ENCODE measurements at regions not wholly inside any gene's neighbourhood (a gene's known extent, or its start where the extent isn't known, plus 50 kb on each side); places are given as distances from the start of the nearest gene placed in this dataset.

- FAIRE-seq: no peak
- Histone ChIP-seq H3K9ac (ENCODE audit: low read length) (no peak overlapping the region), H3K9me3 (ENCODE audit: insufficient read depth, low read depth, low read length) (no peaks in the 10 kb centered on the region), H3K27ac (ENCODE audit: low read depth, low read length) (no peak overlapping the region), H3K4me2 (ENCODE audit: low read length) (no peak overlapping the region), H2AFZ (ENCODE audit: low read depth, low read length) (no peak overlapping the region), H3K79me2 (ENCODE audit: insufficient read depth, low read length) (no peaks in the 10 kb centered on the region), H3K27me3 (ENCODE audit: insufficient read depth, low read length) (no peaks in the 10 kb centered on the region), H3K4me3 (ENCODE audit: insufficient read depth, low read depth, low read length) (no peak overlapping the region), H4K20me1 (ENCODE audit: insufficient read depth, low read length) (no peaks in the 10 kb centered on the region), H3K4me1 (ENCODE audit: insufficient read depth, low read length) (no peaks in the 10 kb centered on the region), H3K36me3 (ENCODE audit: insufficient read depth, low read length) (no peaks in the 10 kb centered on the region)
- Mint-ChIP-seq H3K36me3 (ENCODE audit: low read depth, unreplicated experiment) (no peaks in the 10 kb centered on the region), H3K4me1 (ENCODE audit: low read depth, unreplicated experiment) (no peaks in the 10 kb centered on the region), H3K9me3 (ENCODE audit: unreplicated experiment) (peaks cover 3% of the 10 kb centered on the region), H3K27me3 (ENCODE audit: low read depth, unreplicated experiment) (peaks cover 17% of the 10 kb centered on the region), H3K4me3 (ENCODE audit: unreplicated experiment) (no peak overlapping the region), H3K27ac (ENCODE audit: unreplicated experiment) (no peak overlapping the region)
- TF ChIP-seq EZH2 (IDR thresholded peaks at IDR 0.05; ENCODE audit: insufficient read depth, low read length): no peak
- no peak for TF ChIP-seq CTCF (IDR thresholded peaks at IDR 0.05; ENCODE audit: insufficient read depth, low read depth, low read length)
- no peak for DNase-seq (ENCODE audit: low read depth)
Observed at GRCh38 chr1:213666922-213667321, 320.9 kb upstream of the PROX1 start.

- no peaks in the 10 kb centered on the region for H3K4me1 Mint-ChIP-seq (ENCODE audit: low read depth, unreplicated experiment)
- DNase-seq (ENCODE audit: low read depth): no peak
- H3K9me3 Mint-ChIP-seq (ENCODE audit: unreplicated experiment): peaks cover 3% of the 10 kb centered on the region
- peaks cover 15% of the 10 kb centered on the region for H3K27me3 Mint-ChIP-seq (ENCODE audit: low read depth, unreplicated experiment)
- H3K36me3 Mint-ChIP-seq (ENCODE audit: low read depth, unreplicated experiment): no peaks in the 10 kb centered on the region
- Histone ChIP-seq H3K27ac (ENCODE audit: low read depth, low read length) (no peak overlapping the region), H3K4me3 (ENCODE audit: insufficient read depth, low read depth, low read length) (no peak overlapping the region), H3K79me2 (ENCODE audit: insufficient read depth, low read length) (no peaks in the 10 kb centered on the region), H3K9ac (ENCODE audit: low read length) (no peak overlapping the region), H3K9me3 (ENCODE audit: insufficient read depth, low read depth, low read length) (no peaks in the 10 kb centered on the region), H3K36me3 (ENCODE audit: insufficient read depth, low read length) (no peaks in the 10 kb centered on the region), H2AFZ (ENCODE audit: low read depth, low read length) (no peak overlapping the region), H3K27me3 (ENCODE audit: insufficient read depth, low read length) (no peaks in the 10 kb centered on the region), H3K4me2 (ENCODE audit: low read length) (no peak overlapping the region), H4K20me1 (ENCODE audit: insufficient read depth, low read length) (no peaks in the 10 kb centered on the region), H3K4me1 (ENCODE audit: insufficient read depth, low read length) (no peaks in the 10 kb centered on the region)
- H3K4me3 Mint-ChIP-seq (ENCODE audit: unreplicated experiment): no peak overlapping the region
- no peak for FAIRE-seq
- TF ChIP-seq EZH2 (IDR thresholded peaks at IDR 0.05; ENCODE audit: insufficient read depth, low read length) (no peak), CTCF (IDR thresholded peaks at IDR 0.05; ENCODE audit: insufficient read depth, low read depth, low read length) (no peak)
- H3K27ac Mint-ChIP-seq (ENCODE audit: unreplicated experiment): no peak overlapping the region
Observed at GRCh38 chr1:213669512-213669911, 318.3 kb upstream of the PROX1 start.

GRCh38 chr1:213669964-213670691 is 317.6 kb upstream of the PROX1 start:
- Histone ChIP-seq H3K9me3 (ENCODE audit: insufficient read depth, low read depth, low read length) (no peaks in the 10 kb centered on the region), H3K27ac (ENCODE audit: low read depth, low read length) (no peak overlapping the region), H3K9ac (ENCODE audit: low read length) (no peak overlapping the region), H3K4me3 (ENCODE audit: insufficient read depth, low read depth, low read length) (no peak overlapping the region), H3K4me1 (ENCODE audit: insufficient read depth, low read length) (no peaks in the 10 kb centered on the region), H3K36me3 (ENCODE audit: insufficient read depth, low read length) (no peaks in the 10 kb centered on the region), H2AFZ (ENCODE audit: low read depth, low read length) (no peak overlapping the region), H4K20me1 (ENCODE audit: insufficient read depth, low read length) (no peaks in the 10 kb centered on the region), H3K27me3 (ENCODE audit: insufficient read depth, low read length) (no peaks in the 10 kb centered on the region), H3K79me2 (ENCODE audit: insufficient read depth, low read length) (no peaks in the 10 kb centered on the region), H3K4me2 (ENCODE audit: low read length) (no peak overlapping the region)
- no peak overlapping the region for H3K27ac Mint-ChIP-seq (ENCODE audit: unreplicated experiment)
- no peak for DNase-seq (ENCODE audit: low read depth)
- no peaks in the 10 kb centered on the region for H3K36me3 Mint-ChIP-seq (ENCODE audit: low read depth, unreplicated experiment)
- no peak overlapping the region for H3K4me3 Mint-ChIP-seq (ENCODE audit: unreplicated experiment)
- peaks cover 3% of the 10 kb centered on the region for H3K9me3 Mint-ChIP-seq (ENCODE audit: unreplicated experiment)
- H3K27me3 Mint-ChIP-seq (ENCODE audit: low read depth, unreplicated experiment): peaks cover 15% of the 10 kb centered on the region
- H3K4me1 Mint-ChIP-seq (ENCODE audit: low read depth, unreplicated experiment): no peaks in the 10 kb centered on the region
- FAIRE-seq: no peak
- TF ChIP-seq CTCF (IDR thresholded peaks at IDR 0.05; ENCODE audit: insufficient read depth, low read depth, low read length) (no peak), EZH2 (IDR thresholded peaks at IDR 0.05; ENCODE audit: insufficient read depth, low read length) (no peak)
